ENCODE measurements at regions not wholly inside any gene's neighbourhood (a gene's known extent, or its start where the extent isn't known, plus 50 kb on each side); places are given as distances from the start of the nearest gene placed in this dataset.
A peak's percentile ranks its signal among the peaks of the same experiment; 100 is the strongest.

DNA sequence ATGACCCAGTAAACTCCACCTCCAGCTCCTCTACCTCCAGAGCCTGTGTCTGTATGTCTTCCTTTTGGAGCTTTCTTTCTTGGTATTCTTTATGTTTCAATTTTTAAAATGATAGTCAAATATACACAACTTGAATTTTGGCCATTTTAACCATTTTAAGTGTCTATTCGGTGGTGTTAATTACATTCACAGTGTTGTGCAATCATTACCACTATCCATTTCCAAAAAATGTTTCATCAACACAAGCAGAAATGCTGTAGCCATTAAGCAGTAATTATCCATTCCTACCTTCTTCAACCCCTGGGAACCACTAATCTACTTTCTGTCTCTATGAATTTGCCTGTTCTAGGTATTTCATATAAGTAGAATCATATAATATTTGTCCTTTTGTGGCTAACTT, 194.5 kb upstream of the TSC22D2 start:
- DNase-seq = no peak

DNA sequence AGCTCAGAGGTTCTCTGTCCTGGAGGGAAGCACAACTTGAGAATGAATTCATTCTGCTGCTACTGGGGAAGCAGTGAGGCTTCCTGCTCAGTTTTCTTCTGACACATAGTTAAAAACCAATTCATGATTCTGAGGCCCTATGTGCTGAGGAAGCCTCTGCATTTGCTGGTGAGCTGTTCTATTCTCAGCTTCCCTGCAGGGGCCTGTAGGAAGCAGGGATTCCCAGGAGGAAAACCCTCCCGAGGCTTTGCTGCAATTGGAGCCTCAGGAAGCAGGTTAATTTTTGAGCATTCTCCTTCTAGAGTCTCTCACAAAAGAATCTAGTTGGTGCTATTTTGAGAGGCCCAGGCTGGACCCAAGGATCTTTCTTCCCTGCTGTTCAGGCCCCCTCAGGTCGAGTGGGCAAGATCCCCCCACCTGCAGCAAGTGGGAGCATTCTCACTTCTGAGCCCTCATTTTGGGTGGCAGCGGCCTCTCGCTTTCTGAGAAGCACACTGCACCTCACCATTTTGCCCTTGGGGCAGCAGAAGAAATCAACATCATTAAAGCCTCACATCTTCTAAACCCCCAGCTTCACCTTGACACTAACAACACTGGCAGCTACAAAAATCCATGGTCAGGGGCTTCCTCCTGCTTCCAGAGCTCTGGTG, 197.5 kb upstream of the TSC22D2 start:
- DNase-seq = no peak

- DNase-seq = no peak
Measured at GRCh38 chr3:150203273-150203672, 204.8 kb upstream of the TSC22D2 start.

GRCh38 chr3:150202711-150203110, 205.4 kb upstream of the TSC22D2 start:
- DNase-seq = no peak

DNA sequence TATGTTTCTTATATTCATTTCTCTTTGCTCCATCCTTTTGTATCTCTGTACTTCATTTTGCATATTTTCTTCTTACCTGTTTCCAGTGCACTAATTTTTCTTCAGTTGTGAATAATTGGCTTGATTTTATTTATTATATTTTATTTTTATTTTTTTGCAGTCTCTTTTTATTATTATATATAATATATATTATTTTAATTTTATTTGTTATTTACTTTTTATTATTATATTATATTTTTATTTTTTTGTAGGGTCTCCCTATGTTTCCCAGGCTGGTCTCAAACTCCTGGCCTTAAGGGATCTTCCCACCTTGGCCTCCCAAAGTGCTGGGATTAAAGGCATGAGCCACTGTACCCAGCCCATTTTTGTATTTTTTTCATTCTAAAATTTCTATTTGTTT, 213.1 kb upstream of the TSC22D2 start:
- DNase-seq = no peak

- no peak for DNase-seq
Measured at GRCh38 chr3:150194513-150194912, 213.6 kb upstream of the TSC22D2 start.

GRCh38 chr3:150184426-150185071, 213.9 kb upstream of the PFN2 start:
- DNase-seq = no peak

DNA sequence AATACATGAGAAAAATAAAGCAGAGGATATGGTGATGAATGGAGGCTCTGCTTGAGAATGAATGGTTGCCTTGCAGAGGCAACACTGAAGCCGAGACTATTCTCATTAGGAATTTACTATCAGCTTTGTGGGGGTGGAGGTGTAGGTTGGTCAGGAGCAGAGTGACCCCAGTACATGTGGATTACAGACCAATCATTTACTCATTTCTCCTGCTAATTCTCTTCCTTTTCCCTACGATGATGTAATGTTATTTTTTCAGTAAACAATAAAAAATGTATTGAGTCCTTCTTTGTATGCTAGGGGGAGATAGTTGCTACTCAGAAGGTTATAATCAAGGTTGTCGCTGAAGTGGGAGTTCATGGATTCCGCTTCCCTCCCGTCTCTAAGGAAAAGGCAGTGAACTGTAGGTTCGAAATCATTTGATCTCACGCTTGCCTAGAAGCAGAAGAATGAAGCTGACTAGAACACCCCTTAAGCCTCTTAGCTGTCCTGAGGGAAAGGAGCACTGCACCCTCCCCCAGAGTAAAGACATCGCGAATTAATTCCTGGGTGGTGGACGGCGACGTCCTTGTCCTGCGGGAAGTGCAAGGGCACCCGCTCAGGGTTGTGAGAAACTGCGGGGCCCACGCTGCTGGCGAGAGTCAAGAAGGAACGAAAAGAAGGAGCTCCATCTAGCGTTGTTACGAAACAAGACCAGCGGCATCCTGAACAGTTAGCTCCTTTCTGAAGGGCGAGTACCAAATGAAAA, 213.2 kb upstream of the PFN2 start:
- peak; percentile 79 for DNase-seq

GRCh38 chr3:150180334-150180733, 209.6 kb upstream of the PFN2 start:
- no peak for DNase-seq

DNA sequence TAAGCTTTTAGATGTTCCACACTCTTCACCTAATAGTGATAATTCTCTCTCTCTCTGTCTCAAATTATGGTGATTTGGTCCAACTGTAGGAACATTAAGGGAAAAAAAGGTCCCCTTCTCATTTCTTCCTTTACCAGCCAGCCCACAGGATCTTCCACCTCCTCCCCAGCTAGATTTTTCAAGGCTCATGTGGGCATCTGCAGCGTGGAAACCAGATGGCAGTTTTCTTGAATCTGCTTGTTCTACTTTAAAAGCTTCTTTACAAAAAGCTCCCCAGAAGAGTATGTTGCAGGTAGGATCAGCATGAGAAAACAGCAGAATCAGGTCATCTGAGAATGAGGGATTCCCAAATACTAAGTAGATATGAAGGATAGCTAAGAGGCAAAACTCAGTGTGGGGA, 208.6 kb upstream of the PFN2 start:
- no peak for DNase-seq

DNA sequence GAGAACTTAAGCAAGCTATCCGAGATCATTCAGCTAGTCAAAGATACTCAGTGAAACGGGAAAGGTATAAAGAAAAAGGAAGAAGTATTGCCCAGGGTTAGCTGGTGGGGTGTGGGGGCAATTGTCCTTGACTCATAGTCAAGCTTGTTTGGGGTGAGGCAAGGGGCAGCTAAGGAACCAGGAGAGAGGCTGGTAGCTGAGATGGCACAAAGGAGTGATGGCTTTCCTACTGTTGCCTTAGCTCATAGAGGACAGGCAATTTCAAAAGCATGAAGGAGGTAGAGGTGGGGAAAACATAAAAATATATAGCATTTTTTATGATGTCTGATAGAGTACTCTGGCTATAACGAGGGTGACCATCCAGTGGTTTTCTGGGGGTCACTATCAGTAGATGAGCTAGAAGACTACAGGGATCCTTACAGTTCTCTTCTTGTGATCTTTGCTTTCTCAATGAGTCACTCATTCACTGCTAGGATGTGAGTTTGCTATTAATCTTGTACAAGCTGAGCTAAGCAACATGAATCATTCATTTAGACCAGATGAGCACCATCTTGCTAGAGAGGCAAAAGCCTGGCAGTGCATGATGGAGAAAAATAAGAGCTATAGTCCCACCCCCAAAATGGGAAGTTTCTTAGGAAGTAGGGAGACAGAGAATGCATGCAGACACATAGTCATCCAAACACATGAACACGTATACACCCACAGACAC, 207.1 kb upstream of the PFN2 start:
- DNase-seq = no peak

DNA sequence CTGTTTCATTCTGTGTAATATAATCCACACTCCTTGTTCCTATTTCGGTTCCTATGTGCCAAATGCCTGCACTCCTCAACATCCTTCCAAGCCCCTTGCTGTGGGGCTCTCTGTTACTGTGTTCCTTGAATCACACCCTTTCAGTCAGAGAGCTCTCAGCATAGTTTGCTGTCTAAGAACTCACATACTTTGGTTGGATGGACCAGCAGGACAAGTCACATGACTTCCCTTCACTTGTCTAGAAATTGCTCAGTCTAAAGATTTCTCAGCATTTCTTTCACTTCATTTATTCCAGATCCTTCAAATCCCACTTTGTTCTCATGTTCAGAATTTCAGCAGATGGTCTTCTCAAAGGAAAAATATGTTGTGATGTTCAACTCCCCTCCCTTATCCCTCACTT, 203.5 kb upstream of the PFN2 start:
- no peak for DNase-seq

- no peak for DNase-seq
Measured at GRCh38 chr3:150172356-150172755, 201.7 kb upstream of the PFN2 start.

GRCh38 chr3:150170852-150171520, 200.3 kb upstream of the PFN2 start:
- DNase-seq = no peak

GRCh38 chr3:150169330-150169940, 198.7 kb upstream of the PFN2 start:
- DNase-seq = no peak

- DNase-seq = no peak
Measured at GRCh38 chr3:150168698-150169097, 198.0 kb upstream of the PFN2 start.

DNA sequence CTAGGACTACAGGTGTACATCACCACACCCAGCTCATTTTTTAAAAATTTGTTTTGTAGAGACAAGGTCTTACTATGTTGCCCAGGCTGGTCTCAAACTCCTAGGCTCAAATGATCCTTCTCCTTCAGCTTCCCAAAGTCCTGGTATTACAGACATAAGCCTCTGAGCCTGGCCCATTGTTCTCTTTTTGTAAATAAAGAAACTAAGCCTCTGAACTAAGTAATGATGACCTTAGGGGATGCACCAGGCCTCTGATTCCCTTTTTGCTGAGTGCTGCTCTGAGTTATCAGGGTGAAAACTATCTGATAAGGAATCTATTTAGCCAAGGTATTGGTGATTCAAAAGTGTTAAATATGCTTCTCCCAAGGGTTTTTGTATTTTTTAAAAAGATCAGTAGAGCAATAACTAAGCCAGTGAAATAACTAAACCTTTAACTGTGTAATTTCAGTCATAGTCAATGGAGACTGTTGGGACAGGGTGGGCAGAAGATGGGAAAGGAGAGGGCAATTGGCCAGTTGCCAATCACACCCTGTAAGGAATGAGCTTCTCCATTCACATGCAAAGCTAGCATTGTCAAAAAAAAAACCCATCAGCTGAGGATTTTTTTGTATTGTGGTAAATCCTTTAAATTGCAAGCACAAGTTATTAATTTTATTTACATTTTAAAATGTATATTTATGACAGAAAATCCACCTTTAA, 194.8 kb upstream of the PFN2 start:
- no peak for DNase-seq

- no peak for DNase-seq
Measured at GRCh38 chr3:150161011-150161410, 190.3 kb upstream of the PFN2 start.

- no peak for DNase-seq
Measured at GRCh38 chr3:150158943-150159625, 188.4 kb upstream of the PFN2 start.

DNA sequence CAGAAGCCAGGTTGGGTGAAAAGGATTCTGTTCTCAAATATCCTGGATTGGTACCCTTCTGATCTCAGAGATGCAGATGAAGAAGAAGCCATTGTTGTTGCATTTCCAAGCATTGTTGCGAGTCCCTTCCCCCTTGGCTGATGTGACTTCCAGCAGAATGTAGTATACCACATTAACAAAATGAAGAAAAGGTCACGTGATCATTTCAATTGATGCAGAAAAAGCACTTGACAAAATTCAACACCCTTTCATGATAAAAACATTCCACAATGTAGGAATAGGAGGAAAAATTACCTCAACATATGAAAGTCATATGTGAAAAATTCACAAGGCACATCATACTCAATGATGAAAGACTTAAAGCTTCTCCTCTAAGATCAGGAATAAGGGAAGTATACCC, 181.9 kb upstream of the PFN2 start:
- DNase-seq = no peak

DNA sequence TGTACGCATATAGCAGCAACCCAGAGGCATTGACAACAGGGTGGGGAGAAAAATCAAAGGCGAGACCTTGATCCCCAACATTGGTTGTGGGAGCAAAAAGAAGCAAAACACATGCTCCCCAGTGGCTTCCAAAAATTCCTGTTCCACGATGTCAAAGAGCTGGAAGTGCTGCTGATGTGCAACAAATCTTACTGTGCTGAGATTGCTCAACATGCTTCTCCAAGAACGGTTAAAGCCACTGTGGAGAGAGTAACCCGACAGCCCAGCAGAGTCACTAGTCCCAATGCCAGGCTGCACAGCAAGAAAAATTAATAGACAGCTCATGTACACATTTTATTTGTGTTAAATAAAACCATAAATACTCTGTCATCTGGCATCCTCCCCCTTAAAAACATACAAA, 179.9 kb upstream of the PFN2 start:
- peak; percentile 5 for DNase-seq
